GM06990 (cell line): ENCODE measurements at regions not wholly inside any gene's neighbourhood (a gene's known extent, or its start where the extent isn't known, plus 50 kb on each side); places are given as distances from the start of the nearest gene placed in this dataset.

ENCODE experiments used
- DNase-seq: peaks from one replicate; pipeline ENCODE4 v3.0.0-alpha.2; 2011; ENCODE audit not compliant: insufficient read length; ENCODE audit errors: extremely low read depth
- H3K27me3 ChIP-seq: replicated peaks from 2 replicates; pipeline ENCODE4 v1.6.0; 2011; ENCODE audit warnings: low read length; ENCODE audit not compliant: control insufficient read depth, insufficient read depth
- H3K36me3 ChIP-seq: 2 replicates; pipeline ENCODE4 v1.5.1; 2011; ENCODE audit warnings: low read length; ENCODE audit not compliant: control insufficient read depth, insufficient read depth
- H3K4me3 ChIP-seq: replicated peaks from 2 replicates; pipeline ENCODE4 v1.5.1; 2011; ENCODE audit warnings: low read depth, mild to moderate bottlenecking, control low read depth, low read length
- TF ChIP-seq, protein P1 (sequence below): IDR thresholded peaks from 2 replicates; pipeline ENCODE4 v1.5.1; 2011; ENCODE audit warnings: low read length, control low read depth, mild to moderate bottlenecking, inconsistent platforms; ENCODE audit not compliant: insufficient read depth, poor library complexity, severe bottlenecking

DNA sequence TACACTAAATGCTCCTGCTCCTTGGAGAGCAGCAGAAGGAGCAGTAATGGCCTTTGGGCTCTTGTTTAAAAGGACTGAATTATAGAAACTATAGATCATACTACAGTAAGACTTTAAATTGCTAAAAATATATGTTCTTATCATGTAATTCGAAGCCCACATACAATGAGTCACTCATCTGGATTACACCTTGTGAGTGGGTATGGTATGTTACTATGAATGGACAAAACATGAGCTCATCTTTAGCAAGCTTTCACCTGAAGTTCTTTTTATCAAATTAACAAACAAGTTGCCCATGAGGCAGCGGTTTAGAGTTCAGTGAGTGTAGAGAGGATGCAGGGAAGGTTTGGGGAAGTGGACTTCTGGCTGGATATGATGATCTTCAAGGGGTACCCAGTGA is 114.4 kb upstream of the CCN2 start:
- no peaks in the 10 kb centered on the region for H3K27me3 ChIP-seq

DNA sequence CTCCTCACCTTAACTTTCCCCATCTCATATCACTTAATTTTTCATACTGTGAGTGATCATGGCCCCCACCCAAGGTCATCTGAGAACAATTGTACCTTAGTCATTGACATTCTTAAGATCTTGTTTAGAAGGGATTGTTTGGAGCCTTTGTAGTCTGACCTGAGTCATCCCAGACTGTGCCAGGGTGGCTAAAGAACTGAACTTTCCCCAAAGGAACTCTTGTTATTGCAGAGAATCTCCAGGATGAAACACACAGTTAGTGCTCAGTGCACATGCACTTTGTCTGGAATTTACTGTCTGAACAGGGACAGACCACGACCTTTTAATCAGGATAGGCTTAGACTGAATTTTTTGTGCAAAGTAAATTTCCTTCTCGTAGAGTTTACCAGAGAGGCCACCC is 112.6 kb upstream of the CCN2 start:
- no peak for DNase-seq
- TF ChIP-seq, protein P1, sequence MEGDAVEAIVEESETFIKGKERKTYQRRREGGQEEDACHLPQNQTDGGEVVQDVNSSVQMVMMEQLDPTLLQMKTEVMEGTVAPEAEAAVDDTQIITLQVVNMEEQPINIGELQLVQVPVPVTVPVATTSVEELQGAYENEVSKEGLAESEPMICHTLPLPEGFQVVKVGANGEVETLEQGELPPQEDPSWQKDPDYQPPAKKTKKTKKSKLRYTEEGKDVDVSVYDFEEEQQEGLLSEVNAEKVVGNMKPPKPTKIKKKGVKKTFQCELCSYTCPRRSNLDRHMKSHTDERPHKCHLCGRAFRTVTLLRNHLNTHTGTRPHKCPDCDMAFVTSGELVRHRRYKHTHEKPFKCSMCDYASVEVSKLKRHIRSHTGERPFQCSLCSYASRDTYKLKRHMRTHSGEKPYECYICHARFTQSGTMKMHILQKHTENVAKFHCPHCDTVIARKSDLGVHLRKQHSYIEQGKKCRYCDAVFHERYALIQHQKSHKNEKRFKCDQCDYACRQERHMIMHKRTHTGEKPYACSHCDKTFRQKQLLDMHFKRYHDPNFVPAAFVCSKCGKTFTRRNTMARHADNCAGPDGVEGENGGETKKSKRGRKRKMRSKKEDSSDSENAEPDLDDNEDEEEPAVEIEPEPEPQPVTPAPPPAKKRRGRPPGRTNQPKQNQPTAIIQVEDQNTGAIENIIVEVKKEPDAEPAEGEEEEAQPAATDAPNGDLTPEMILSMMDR: no peak
- Histone ChIP-seq H3K27me3 (no peaks in the 10 kb centered on the region), H3K4me3 (no peak overlapping the region), H3K36me3 (no peaks in the 10 kb centered on the region)

More for the DNA sequence above, 114.4 kb upstream of the CCN2 start:
- H3K4me3 ChIP-seq: no peak overlapping the region
- no peaks in the 10 kb centered on the region for H3K36me3 ChIP-seq
- DNase-seq: no peak
- TF ChIP-seq, protein P1: no peak

DNA sequence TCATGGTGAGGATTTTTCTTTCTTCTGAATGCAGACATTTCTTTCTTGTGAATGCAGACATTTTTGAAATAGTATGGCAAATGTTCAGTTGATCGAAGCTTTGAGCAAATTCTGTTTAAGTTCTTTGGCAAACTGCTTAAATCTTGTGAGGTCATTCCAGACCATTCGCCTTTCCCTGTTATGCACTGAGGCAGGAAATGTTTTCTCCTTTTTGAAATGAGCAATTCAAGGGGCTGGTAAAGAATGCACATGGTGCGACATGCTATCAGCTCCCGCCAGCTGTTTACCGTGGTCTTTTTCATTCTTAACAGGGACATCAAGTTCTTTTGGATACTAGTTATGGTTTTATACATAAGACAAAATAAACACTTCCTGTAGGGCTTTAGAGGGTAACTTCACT is 112.0 kb upstream of the CCN2 start:
- DNase-seq: no peak
- Histone ChIP-seq H3K27me3 (no peaks in the 10 kb centered on the region), H3K36me3 (no peaks in the 10 kb centered on the region), H3K4me3 (no peak overlapping the region)
- TF ChIP-seq, protein P1: no peak

DNA sequence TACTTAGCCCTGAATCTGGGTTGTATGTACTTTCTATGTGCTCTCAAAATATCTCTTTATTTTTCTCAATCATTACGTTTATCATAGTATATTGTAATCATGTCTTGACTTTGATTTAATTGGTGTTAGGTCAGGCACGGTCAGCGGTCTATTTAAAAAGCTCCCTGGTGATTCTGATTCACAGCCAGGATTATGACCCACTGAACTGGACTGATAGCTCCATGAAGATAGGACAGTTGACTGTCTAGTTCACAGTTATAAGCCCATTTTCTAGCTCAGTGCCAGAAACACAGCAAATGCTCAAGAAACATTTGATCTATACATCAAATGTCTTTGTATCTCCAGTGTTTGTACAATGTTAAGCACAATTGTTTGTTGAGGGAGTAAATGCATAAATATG is 111.5 kb upstream of the CCN2 start:
- no peak for DNase-seq
- Histone ChIP-seq H3K27me3 (no peaks in the 10 kb centered on the region), H3K4me3 (no peak overlapping the region), H3K36me3 (no peaks in the 10 kb centered on the region)
- TF ChIP-seq, protein P1: no peak

DNA sequence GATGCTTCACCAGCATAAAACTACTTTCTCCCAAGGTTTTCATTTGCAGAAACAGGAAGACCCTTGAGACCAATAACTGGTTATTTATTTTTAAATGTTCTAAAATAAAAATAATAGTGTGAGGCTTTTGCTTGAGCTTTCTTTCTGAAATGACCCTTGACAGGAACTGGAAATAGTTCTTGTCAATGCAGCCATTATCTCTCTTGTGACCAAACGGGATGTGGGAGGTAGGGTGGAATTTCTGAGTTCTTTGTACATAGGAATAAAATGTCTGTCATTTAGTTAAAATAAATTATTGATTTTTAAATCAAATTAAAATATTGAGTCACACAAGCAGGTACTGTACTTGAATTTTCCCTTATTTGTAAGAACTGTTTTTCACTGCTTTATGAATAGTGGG is 110.2 kb upstream of the CCN2 start:
- H3K36me3 ChIP-seq: no peaks in the 10 kb centered on the region
- no peaks in the 10 kb centered on the region for H3K27me3 ChIP-seq
- no peak for DNase-seq
- H3K4me3 ChIP-seq: no peak overlapping the region
- TF ChIP-seq, protein P1: no peak

DNA sequence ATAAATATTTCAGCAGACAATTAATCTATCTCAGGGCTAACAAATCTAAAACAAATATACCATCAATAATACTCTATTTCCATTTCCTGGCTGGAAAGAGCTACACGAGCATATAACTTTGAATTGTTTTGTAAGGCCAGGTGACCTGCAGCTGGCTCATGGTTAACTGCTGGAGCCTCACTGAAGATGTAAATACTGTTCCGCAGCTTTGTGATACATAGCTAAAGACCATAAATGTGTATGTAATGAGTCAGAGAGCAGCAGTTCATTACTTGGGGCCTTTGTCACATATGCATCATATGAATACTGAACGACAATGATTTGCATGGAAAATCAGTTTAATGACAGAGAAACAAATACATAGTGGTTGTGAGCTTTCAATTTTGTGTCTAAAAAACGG is 109.4 kb upstream of the CCN2 start:
- DNase-seq: no peak
- TF ChIP-seq, protein P1: no peak
- H3K4me3 ChIP-seq: no peak overlapping the region
- no peaks in the 10 kb centered on the region for H3K36me3 ChIP-seq
- no peaks in the 10 kb centered on the region for H3K27me3 ChIP-seq
